K562 (cell line): ENCODE measurements at regions not wholly inside any gene's neighbourhood (a gene's known extent, or its start where the extent isn't known, plus 50 kb on each side); places are given as distances from the start of the nearest gene placed in this dataset.

Experiments used
- CREB5 ChIP-seq: fragments of 250-450 bp; sonication (Bioruptor Pico); IDR thresholded peaks from 2 replicates; pipeline ENCODE4 v1.5.0; 2020; ENCODE audit warnings: mild to moderate bottlenecking
- EZH2 ChIP-seq: IDR thresholded peaks from 2 replicates; pipeline ENCODE4 v1.6.1; 2012; ENCODE audit warnings: low read depth, mild to moderate bottlenecking, inconsistent platforms, low read length, borderline replicate concordance
- NR3C1 ChIP-seq: sonication (generic); formaldehyde crosslinking; IDR thresholded peaks from 2 replicates; pipeline ENCODE4 v1.8.1; 2022; ENCODE audit warnings: missing genetic modification reagents
- SMAD1 ChIP-seq: fragments of 150-350 bp; IDR thresholded peaks from 2 replicates; pipeline ENCODE4 v1.6.1; 2014; ENCODE audit warnings: low read length, low read depth; ENCODE audit not compliant: partially characterized antibody
- ZNF224 ChIP-seq: sonication (generic); formaldehyde crosslinking; IDR thresholded peaks from 2 replicates; pipeline ENCODE4 v1.8.0; 2022; ENCODE audit warnings: mild to moderate bottlenecking, missing genetic modification reagents
- ZNF311 ChIP-seq: fragments of 250-450 bp; sonication (Bioruptor Pico); IDR thresholded peaks from 2 replicates; pipeline ENCODE4 v1.4.0; 2020; ENCODE audit warnings: mild to moderate bottlenecking, moderate library complexity

- TF ChIP-seq SMAD1 (no peak), ZNF224 (no peak), NR3C1 (CRISPR knock-in tag) (no peak), CREB5 (CRISPR knock-in tag) (no peak), ZNF311 (CRISPR knock-in tag) (no peak), EZH2 (no peak)
Observed at GRCh38 chr16:62597875-62598274, 561.6 kb upstream of the CDH8 start.
